ENCODE measurements at regions not wholly inside any gene's neighbourhood (a gene's known extent, or its start where the extent isn't known, plus 50 kb on each side); places are given as distances from the start of the nearest gene placed in this dataset.

- TF ChIP-seq CTCF (IDR thresholded peaks at IDR 0.05) = no peak
- TF ChIP-seq POLR2A (IDR thresholded peaks at IDR 0.05) = no peak
Observed at GRCh38 chr7:83814480-83814879, 165.5 kb upstream of the SEMA3E start.

Measured in gastroesophageal sphincter (tissue), 3 donors.